Liver (tissue), 8 donors: ENCODE measurements at regions not wholly inside any gene's neighbourhood (a gene's known extent, or its start where the extent isn't known, plus 50 kb on each side); places are given as distances from the start of the nearest gene placed in this dataset.

Experiments
- DNase-seq: peaks from one replicate; pipeline ENCODE4 v3.0.0-alpha.2; 2017; ENCODE audit warnings: low spot score
- H3K27ac ChIP-seq, 2 donors: one replicate each; pipeline ENCODE4 v1.7.0; 2013; ENCODE audit warnings: inconsistent platforms in 2 of 2, low read length in 2 of 2, control low read depth in 1 of 2, low read depth in 1 of 2, mild to moderate bottlenecking in 1 of 2
- H3K27me3 ChIP-seq, 4 donors: one replicate each; pipeline versions ENCODE4 v1.6.1 to v1.7.0; 2013; ENCODE audit warnings: low read length in 3 of 4, inconsistent platforms in 1 of 4, mild to moderate bottlenecking in 1 of 4, moderate library complexity in 1 of 4; ENCODE audit not compliant: control insufficient read depth in 4 of 4, insufficient read depth in 4 of 4
- H3K36me3 ChIP-seq, 4 donors: one replicate each; pipeline versions ENCODE4 v1.6.1 to v1.7.0; 2013; ENCODE audit warnings: low read length in 3 of 4, mild to moderate bottlenecking in 3 of 4, low read depth in 1 of 4, moderate library complexity in 1 of 4; ENCODE audit not compliant: control insufficient read depth in 4 of 4, insufficient read depth in 3 of 4
- H3K4me1 ChIP-seq, 4 donors: one replicate each; pipeline versions ENCODE4 v1.6.1 to v1.7.0; 2013; ENCODE audit warnings: low read length in 3 of 4, mild to moderate bottlenecking in 3 of 4, moderate library complexity in 1 of 4; ENCODE audit not compliant: control insufficient read depth in 4 of 4, insufficient read depth in 4 of 4
- H3K4me3 ChIP-seq, 3 donors: one replicate each; pipeline versions ENCODE4 v1.6.1 to v1.7.0; 2013; ENCODE audit warnings: low read length in 3 of 3, control low read depth in 1 of 3, low read depth in 1 of 3, mild to moderate bottlenecking in 1 of 3
- H3K9ac ChIP-seq, 2 donors: one replicate each; pipeline ENCODE4 v1.7.0; 2013; ENCODE audit warnings: low read length in 2 of 2, mild to moderate bottlenecking in 2 of 2, moderate library complexity in 2 of 2, control low read depth in 1 of 2, low read depth in 1 of 2
- H3K9me3 ChIP-seq, 4 donors: one replicate each; pipeline versions ENCODE4 v1.6.1 to v1.7.0; 2013; ENCODE audit warnings: low read length in 3 of 4; ENCODE audit not compliant: control insufficient read depth in 4 of 4
- EGR1 ChIP-seq, 2 donors: IDR thresholded peaks; 2 replicates each; pipeline ENCODE4 v1.6.1; 2016 to 2018; ENCODE audit warnings: antibody characterized with exemption in 2 of 2, low read depth in 2 of 2
- GABPA ChIP-seq, 2 donors: IDR thresholded peaks in 1 of 2; conservative IDR thresholded peaks in 1 of 2; 2 replicates each; pipeline ENCODE4 v1.6.1; 2016; ENCODE audit warnings: antibody characterized with exemption in 2 of 2, mild to moderate bottlenecking in 1 of 2, moderate library complexity in 1 of 2
- HNF4A ChIP-seq, 2 donors: conservative IDR thresholded peaks; 2 replicates each; pipeline ENCODE4 v1.6.1; 2016; ENCODE audit warnings: antibody characterized with exemption in 2 of 2, mild to moderate bottlenecking in 2 of 2
- HNF4G ChIP-seq: IDR thresholded peaks from 2 replicates; pipeline ENCODE4 v1.6.1; 2016; ENCODE audit warnings: antibody characterized with exemption
- JUND ChIP-seq, 2 donors: IDR thresholded peaks; 2 replicates each; pipeline ENCODE4 v1.6.1; 2016; ENCODE audit warnings: antibody characterized with exemption in 2 of 2
- MAX ChIP-seq: IDR thresholded peaks from 2 replicates; pipeline ENCODE4 v1.6.1; 2016; ENCODE audit warnings: antibody characterized with exemption
- NR2F2 ChIP-seq: IDR thresholded peaks from 2 replicates; pipeline ENCODE4 v1.6.1; 2016; ENCODE audit warnings: antibody characterized with exemption
- RAD21 ChIP-seq, 2 donors: IDR thresholded peaks; 2 replicates each; pipeline ENCODE4 v1.6.1; 2016; ENCODE audit warnings: antibody characterized with exemption in 2 of 2, mild to moderate bottlenecking in 2 of 2
- RXRA ChIP-seq, 2 donors: IDR thresholded peaks; 2 replicates each; pipeline ENCODE4 v1.6.1; 2017 to 2018; ENCODE audit warnings: antibody characterized with exemption in 2 of 2, mild to moderate bottlenecking in 1 of 2
- SP1 ChIP-seq: IDR thresholded peaks from 2 replicates; pipeline ENCODE4 v1.6.1; 2018; ENCODE audit warnings: antibody characterized with exemption, mild to moderate bottlenecking
- TAF1 ChIP-seq: conservative IDR thresholded peaks from 2 replicates; pipeline ENCODE4 v1.6.1; 2016; ENCODE audit warnings: antibody characterized with exemption, mild to moderate bottlenecking
- YY1 ChIP-seq: IDR thresholded peaks from 2 replicates; pipeline ENCODE4 v1.6.1; 2016; ENCODE audit warnings: antibody characterized with exemption, mild to moderate bottlenecking
- WGBS: extraction: QIAGEN DNeasy Blood & Tissue Kit; methylation state at CpG from one replicate; pipeline ENCODE4 v1.1.7; 2013; 5-methylcytosine and 5-hydroxymethylcytosine counted together
- TF ChIP-seq, protein P1 (sequence below): IDR thresholded peaks from 2 replicates; pipeline ENCODE4 v1.6.1; 2016; ENCODE audit warnings: antibody characterized with exemption
- TF ChIP-seq, protein P2 (sequence below): IDR thresholded peaks from 2 replicates; pipeline ENCODE4 v1.6.1; 2016; ENCODE audit warnings: antibody characterized with exemption, mild to moderate bottlenecking
- TF ChIP-seq, protein P3 (sequence below): fragments of 150-350 bp; IDR thresholded peaks from 2 replicates; pipeline ENCODE4 v1.5.1; 2017; ENCODE audit warnings: improper control_type of control experiment, low read depth, low read length; ENCODE audit not compliant: missing input control
- TF ChIP-seq, protein P4 (sequence below): IDR thresholded peaks from 2 replicates; pipeline ENCODE4 v1.6.1; 2016; ENCODE audit warnings: antibody characterized with exemption
- donor health status: healthy.
- donor health status: healthy.
- donor health status: healthy.
- donor health status: healthy.
- donor health status: healthy.

GRCh38 chr6:139523986-139524385, 149.5 kb upstream of the CITED2 start:
- Histone ChIP-seq H3K9ac (no peak overlapping the region), H3K4me1 (peaks cover 0 to 2% (median 0%) of the 10 kb centered on the region in 4 donors), H3K36me3 (no peaks in the 10 kb centered on the region), H3K4me3 (no peak overlapping the region), H3K27me3 (no peaks in the 10 kb centered on the region), H3K9me3 (no peaks in the 10 kb centered on the region), H3K27ac (no peak overlapping the region)
- DNase-seq, result no peak
- WGBS, result 86% methylated on average over 2 of the region's 2 CpGs
- TF ChIP-seq HNF4G (no peak), RAD21 (IDR thresholded peaks at IDR 0.05) (no peak)

DNA sequence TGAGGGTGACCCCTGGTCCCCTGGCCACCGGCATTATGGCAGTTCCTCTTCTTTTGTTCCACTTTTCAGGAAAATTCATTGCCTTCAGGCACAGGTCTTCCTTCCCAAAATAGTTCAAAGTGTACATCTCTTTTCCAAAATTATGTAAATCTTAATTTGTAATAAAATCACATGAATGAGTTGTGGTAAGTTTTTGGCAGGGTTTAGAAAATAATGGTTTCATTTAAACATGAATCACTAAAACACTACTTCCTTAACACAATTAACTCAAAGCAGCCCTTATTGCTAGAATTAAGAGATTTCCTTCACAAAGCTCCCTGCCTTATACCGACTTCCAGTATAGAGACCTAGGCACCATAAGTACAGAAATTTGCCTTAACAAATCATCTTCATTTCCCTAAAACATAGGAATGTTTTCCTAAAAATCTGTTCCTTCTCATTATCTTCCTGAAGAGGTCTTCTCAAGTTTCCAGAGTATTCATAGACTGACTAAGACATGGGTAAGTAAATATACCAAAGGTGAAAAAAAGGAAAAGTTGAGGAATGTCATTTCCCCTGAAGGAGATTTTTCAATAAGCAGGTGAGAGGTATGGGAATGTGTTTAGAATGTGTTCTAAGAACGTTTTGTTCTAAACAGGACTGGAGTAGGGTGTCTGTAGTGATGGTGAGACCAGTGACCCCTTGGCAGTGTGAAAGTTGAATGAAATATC, 148.2 kb upstream of the CITED2 start:
- no peaks in the 10 kb centered on the region for H3K9me3 ChIP-seq

More for the DNA sequence above, 148.2 kb upstream of the CITED2 start:
- WGBS, result 72% methylated on average over 3 of the region's 3 CpGs
- H3K4me1 ChIP-seq, result peaks cover 0 to 2% (median 0%) of the 10 kb centered on the region in 4 donors
- H3K4me3 ChIP-seq, result no peak overlapping the region
- H3K27ac ChIP-seq, result no peak overlapping the region
- TF ChIP-seq HNF4G, result no peak
- no peak for TF ChIP-seq YY1
- no peak for TF ChIP-seq NR2F2
- TF ChIP-seq, protein P1, sequence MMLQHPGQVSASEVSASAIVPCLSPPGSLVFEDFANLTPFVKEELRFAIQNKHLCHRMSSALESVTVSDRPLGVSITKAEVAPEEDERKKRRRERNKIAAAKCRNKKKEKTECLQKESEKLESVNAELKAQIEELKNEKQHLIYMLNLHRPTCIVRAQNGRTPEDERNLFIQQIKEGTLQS, result no peak
- TF ChIP-seq, protein P2, sequence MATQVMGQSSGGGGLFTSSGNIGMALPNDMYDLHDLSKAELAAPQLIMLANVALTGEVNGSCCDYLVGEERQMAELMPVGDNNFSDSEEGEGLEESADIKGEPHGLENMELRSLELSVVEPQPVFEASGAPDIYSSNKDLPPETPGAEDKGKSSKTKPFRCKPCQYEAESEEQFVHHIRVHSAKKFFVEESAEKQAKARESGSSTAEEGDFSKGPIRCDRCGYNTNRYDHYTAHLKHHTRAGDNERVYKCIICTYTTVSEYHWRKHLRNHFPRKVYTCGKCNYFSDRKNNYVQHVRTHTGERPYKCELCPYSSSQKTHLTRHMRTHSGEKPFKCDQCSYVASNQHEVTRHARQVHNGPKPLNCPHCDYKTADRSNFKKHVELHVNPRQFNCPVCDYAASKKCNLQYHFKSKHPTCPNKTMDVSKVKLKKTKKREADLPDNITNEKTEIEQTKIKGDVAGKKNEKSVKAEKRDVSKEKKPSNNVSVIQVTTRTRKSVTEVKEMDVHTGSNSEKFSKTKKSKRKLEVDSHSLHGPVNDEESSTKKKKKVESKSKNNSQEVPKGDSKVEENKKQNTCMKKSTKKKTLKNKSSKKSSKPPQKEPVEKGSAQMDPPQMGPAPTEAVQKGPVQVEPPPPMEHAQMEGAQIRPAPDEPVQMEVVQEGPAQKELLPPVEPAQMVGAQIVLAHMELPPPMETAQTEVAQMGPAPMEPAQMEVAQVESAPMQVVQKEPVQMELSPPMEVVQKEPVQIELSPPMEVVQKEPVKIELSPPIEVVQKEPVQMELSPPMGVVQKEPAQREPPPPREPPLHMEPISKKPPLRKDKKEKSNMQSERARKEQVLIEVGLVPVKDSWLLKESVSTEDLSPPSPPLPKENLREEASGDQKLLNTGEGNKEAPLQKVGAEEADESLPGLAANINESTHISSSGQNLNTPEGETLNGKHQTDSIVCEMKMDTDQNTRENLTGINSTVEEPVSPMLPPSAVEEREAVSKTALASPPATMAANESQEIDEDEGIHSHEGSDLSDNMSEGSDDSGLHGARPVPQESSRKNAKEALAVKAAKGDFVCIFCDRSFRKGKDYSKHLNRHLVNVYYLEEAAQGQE, result no peak
- TF ChIP-seq, protein P3, sequence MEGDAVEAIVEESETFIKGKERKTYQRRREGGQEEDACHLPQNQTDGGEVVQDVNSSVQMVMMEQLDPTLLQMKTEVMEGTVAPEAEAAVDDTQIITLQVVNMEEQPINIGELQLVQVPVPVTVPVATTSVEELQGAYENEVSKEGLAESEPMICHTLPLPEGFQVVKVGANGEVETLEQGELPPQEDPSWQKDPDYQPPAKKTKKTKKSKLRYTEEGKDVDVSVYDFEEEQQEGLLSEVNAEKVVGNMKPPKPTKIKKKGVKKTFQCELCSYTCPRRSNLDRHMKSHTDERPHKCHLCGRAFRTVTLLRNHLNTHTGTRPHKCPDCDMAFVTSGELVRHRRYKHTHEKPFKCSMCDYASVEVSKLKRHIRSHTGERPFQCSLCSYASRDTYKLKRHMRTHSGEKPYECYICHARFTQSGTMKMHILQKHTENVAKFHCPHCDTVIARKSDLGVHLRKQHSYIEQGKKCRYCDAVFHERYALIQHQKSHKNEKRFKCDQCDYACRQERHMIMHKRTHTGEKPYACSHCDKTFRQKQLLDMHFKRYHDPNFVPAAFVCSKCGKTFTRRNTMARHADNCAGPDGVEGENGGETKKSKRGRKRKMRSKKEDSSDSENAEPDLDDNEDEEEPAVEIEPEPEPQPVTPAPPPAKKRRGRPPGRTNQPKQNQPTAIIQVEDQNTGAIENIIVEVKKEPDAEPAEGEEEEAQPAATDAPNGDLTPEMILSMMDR, result no peak
- no peak for TF ChIP-seq RAD21 (IDR thresholded peaks at IDR 0.05)
- TF ChIP-seq GABPA (IDR thresholded peaks at IDR 0.05 in 1 of 2, conservative IDR thresholded peaks at IDR 0.05 in 1 of 2), result no peak
- no peak for TF ChIP-seq EGR1 (IDR thresholded peaks at IDR 0.05; ENCODE audit: low read depth in 2 of 2)
- TF ChIP-seq SP1, result no peak
- TF ChIP-seq, protein P4, sequence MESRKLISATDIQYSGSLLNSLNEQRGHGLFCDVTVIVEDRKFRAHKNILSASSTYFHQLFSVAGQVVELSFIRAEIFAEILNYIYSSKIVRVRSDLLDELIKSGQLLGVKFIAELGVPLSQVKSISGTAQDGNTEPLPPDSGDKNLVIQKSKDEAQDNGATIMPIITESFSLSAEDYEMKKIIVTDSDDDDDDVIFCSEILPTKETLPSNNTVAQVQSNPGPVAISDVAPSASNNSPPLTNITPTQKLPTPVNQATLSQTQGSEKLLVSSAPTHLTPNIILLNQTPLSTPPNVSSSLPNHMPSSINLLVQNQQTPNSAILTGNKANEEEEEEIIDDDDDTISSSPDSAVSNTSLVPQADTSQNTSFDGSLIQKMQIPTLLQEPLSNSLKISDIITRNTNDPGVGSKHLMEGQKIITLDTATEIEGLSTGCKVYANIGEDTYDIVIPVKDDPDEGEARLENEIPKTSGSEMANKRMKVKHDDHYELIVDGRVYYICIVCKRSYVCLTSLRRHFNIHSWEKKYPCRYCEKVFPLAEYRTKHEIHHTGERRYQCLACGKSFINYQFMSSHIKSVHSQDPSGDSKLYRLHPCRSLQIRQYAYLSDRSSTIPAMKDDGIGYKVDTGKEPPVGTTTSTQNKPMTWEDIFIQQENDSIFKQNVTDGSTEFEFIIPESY, result no peak
- TF ChIP-seq HNF4A (conservative IDR thresholded peaks at IDR 0.05), result no peak
- TF ChIP-seq JUND (IDR thresholded peaks at IDR 0.05), result no peak
- TF ChIP-seq RXRA (IDR thresholded peaks at IDR 0.05), result no peak
- TF ChIP-seq MAX, result no peak
- no peak for TF ChIP-seq TAF1
- no peak overlapping the region for H3K9ac ChIP-seq
- H3K36me3 ChIP-seq, result no peaks in the 10 kb centered on the region
- no peak for DNase-seq
- no peaks in the 10 kb centered on the region for H3K27me3 ChIP-seq
